ENCODE measurements at regions not wholly inside any gene's neighbourhood (a gene's known extent, or its start where the extent isn't known, plus 50 kb on each side); places are given as distances from the start of the nearest gene placed in this dataset.

DNA sequence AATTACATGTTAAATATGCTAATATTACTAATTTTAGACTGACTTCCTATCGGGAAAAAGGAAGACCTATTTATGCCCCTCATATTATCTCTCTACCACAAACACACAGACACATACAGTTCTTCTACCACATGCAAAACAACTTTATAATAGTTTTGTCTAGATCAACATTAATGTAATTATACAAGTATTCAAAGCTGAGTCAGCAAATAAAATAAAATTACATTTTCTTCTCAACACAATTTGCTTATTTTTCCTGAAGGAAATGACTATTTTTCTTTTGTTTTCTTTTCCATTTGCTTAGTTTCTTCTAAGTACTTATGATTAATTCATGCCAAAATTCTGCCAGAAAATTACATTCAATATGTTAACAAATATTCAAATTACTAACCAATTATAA, 654.2 kb downstream of the AMY1C start:
- TF ChIP-seq POLR2AphosphoS5 (IDR thresholded peaks at IDR 0.05; ENCODE audit: low read depth) (no peak), SPI1 (IDR thresholded peaks at IDR 0.05; ENCODE audit: borderline replicate concordance, low read depth) (no peak), GABPA (IDR thresholded peaks at IDR 0.05; ENCODE audit: low read depth) (no peak)
- TF ChIP-seq, protein P1, sequence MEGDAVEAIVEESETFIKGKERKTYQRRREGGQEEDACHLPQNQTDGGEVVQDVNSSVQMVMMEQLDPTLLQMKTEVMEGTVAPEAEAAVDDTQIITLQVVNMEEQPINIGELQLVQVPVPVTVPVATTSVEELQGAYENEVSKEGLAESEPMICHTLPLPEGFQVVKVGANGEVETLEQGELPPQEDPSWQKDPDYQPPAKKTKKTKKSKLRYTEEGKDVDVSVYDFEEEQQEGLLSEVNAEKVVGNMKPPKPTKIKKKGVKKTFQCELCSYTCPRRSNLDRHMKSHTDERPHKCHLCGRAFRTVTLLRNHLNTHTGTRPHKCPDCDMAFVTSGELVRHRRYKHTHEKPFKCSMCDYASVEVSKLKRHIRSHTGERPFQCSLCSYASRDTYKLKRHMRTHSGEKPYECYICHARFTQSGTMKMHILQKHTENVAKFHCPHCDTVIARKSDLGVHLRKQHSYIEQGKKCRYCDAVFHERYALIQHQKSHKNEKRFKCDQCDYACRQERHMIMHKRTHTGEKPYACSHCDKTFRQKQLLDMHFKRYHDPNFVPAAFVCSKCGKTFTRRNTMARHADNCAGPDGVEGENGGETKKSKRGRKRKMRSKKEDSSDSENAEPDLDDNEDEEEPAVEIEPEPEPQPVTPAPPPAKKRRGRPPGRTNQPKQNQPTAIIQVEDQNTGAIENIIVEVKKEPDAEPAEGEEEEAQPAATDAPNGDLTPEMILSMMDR (IDR thresholded peaks at IDR 0.05; ENCODE audit: insufficient read depth, low read length), result no peak
- TF ChIP-seq, protein P2, sequence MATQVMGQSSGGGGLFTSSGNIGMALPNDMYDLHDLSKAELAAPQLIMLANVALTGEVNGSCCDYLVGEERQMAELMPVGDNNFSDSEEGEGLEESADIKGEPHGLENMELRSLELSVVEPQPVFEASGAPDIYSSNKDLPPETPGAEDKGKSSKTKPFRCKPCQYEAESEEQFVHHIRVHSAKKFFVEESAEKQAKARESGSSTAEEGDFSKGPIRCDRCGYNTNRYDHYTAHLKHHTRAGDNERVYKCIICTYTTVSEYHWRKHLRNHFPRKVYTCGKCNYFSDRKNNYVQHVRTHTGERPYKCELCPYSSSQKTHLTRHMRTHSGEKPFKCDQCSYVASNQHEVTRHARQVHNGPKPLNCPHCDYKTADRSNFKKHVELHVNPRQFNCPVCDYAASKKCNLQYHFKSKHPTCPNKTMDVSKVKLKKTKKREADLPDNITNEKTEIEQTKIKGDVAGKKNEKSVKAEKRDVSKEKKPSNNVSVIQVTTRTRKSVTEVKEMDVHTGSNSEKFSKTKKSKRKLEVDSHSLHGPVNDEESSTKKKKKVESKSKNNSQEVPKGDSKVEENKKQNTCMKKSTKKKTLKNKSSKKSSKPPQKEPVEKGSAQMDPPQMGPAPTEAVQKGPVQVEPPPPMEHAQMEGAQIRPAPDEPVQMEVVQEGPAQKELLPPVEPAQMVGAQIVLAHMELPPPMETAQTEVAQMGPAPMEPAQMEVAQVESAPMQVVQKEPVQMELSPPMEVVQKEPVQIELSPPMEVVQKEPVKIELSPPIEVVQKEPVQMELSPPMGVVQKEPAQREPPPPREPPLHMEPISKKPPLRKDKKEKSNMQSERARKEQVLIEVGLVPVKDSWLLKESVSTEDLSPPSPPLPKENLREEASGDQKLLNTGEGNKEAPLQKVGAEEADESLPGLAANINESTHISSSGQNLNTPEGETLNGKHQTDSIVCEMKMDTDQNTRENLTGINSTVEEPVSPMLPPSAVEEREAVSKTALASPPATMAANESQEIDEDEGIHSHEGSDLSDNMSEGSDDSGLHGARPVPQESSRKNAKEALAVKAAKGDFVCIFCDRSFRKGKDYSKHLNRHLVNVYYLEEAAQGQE (IDR thresholded peaks at IDR 0.05; ENCODE audit: insufficient replicate concordance, low read depth), result no peak
- no peak for DNase-seq (ENCODE audit: low read depth in 1 of 2, low spot score in 1 of 2)
- no peak overlapping the region for H3K4me3 ChIP-seq (replicated peaks; ENCODE audit: insufficient read depth, low read length)

DNA sequence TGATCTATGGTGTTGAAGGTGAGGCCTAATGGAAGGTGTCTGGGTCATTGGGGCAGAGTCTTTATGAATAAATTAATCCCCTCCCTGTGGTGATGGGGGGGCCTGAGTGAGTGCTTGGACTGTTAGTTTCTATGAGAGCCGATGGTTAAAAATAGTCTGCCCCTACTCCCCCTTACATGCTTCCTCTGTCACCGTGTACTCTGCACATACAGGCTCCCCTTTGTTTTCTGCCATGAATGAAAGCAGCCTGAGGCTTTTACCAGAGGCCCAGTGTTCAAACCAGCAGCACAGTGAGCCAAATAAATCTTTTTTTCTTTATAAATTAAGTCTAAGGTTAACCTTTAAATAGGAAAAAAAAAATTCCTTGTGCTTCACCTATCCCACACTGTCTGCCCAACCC, 657.0 kb downstream of the AMY1C start:
- no peak for DNase-seq (ENCODE audit: low read depth in 1 of 2, low spot score in 1 of 2)
- H3K27me3 ChIP-seq (ENCODE audit: insufficient read depth, poor library complexity, severe bottlenecking), result no peaks in the 10 kb centered on the region
- no peak overlapping the region for H3K4me3 ChIP-seq (replicated peaks; ENCODE audit: insufficient read depth, low read length)
- no peak overlapping the region for H3K27ac ChIP-seq (replicated peaks)
- TF ChIP-seq SPI1 (IDR thresholded peaks at IDR 0.05; ENCODE audit: borderline replicate concordance, low read depth) (no peak), GABPA (IDR thresholded peaks at IDR 0.05; ENCODE audit: low read depth) (no peak), POLR2AphosphoS5 (IDR thresholded peaks at IDR 0.05; ENCODE audit: low read depth) (no peak)
- TF ChIP-seq, protein P2 (IDR thresholded peaks at IDR 0.05; ENCODE audit: insufficient replicate concordance, low read depth), result no peak
- TF ChIP-seq, protein P1 (IDR thresholded peaks at IDR 0.05; ENCODE audit: insufficient read depth, low read length), result no peak

More for the DNA sequence above, 654.2 kb downstream of the AMY1C start:
- H3K27me3 ChIP-seq (ENCODE audit: insufficient read depth, poor library complexity, severe bottlenecking), result no peaks in the 10 kb centered on the region
- H3K27ac ChIP-seq (replicated peaks), result no peak overlapping the region

DNA sequence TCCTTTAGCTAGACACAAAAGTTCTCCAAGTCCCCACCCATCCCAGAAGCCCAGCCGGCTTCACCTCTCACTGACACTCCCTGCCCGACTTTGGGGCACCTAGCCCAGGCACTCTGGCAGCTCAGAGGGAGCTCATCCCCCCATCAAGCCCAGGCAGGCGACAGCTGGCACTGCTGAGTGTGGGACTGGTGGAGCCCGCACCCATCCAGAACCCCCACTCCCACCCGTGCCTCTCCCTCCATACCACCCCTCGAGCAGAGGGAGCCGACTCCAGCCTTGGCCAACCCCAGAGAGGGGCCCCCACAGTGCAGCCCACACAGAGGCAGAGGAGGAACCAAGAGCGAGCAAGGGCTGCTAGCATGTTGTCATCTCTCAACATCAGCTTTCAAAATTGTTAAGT, 658.6 kb downstream of the AMY1C start:
- H3K27ac ChIP-seq (replicated peaks), result no peak overlapping the region
- no peaks in the 10 kb centered on the region for H3K27me3 ChIP-seq (ENCODE audit: insufficient read depth, poor library complexity, severe bottlenecking)
- H3K4me3 ChIP-seq (replicated peaks; ENCODE audit: insufficient read depth, low read length), result no peak overlapping the region
- no peak for DNase-seq (ENCODE audit: low read depth in 1 of 2, low spot score in 1 of 2)
- TF ChIP-seq, protein P2 (IDR thresholded peaks at IDR 0.05; ENCODE audit: insufficient replicate concordance, low read depth), result no peak
- TF ChIP-seq, protein P1 (IDR thresholded peaks at IDR 0.05; ENCODE audit: insufficient read depth, low read length), result no peak
- TF ChIP-seq SPI1 (IDR thresholded peaks at IDR 0.05; ENCODE audit: borderline replicate concordance, low read depth) (no peak), POLR2AphosphoS5 (IDR thresholded peaks at IDR 0.05; ENCODE audit: low read depth) (no peak), GABPA (IDR thresholded peaks at IDR 0.05; ENCODE audit: low read depth) (no peak)
